Endometrium (tissue), 2 donors: ENCODE measurements at regions not wholly inside any gene's neighbourhood (a gene's known extent, or its start where the extent isn't known, plus 50 kb on each side); places are given as distances from the start of the nearest gene placed in this dataset.
"Not testable (repeated sequence)": the region's sequence is repeated elsewhere in the genome, so short reads cannot be mapped to it uniquely, and the experiment has no call there.

ENCODE experiments used
- FAIRE-seq: peaks from 2 replicates; lab custom pipeline; 2012; peaks lifted over from hg19 to GRCh38; lab: Jason Lieb, UNC
- donor health status: control.
- donor health status: control.

GRCh38 chr10:123270221-123270620, 116.0 kb downstream of the BUB3 start:
- FAIRE-seq = no peak

GRCh38 chr10:123270806-123271205, 116.6 kb downstream of the BUB3 start:
- no peak for FAIRE-seq

GRCh38 chr10:123272171-123272570, 118.0 kb downstream of the BUB3 start:
- no peak for FAIRE-seq

- no peak for FAIRE-seq
Measured at GRCh38 chr10:123274306-123275135, 120.3 kb downstream of the BUB3 start.

- no peak for FAIRE-seq
Measured at GRCh38 chr10:123275136-123275564, 120.9 kb downstream of the BUB3 start.

- FAIRE-seq = no peak
Measured at GRCh38 chr10:123278445-123278844, 124.2 kb downstream of the BUB3 start.

GRCh38 chr10:123283371-123283770, 129.2 kb downstream of the BUB3 start:
- not testable (repeated sequence) for FAIRE-seq

- FAIRE-seq = no peak
Measured at GRCh38 chr10:123284022-123284421, 129.8 kb downstream of the BUB3 start.

- no peak for FAIRE-seq
Measured at GRCh38 chr10:123287594-123288247, 133.5 kb downstream of the BUB3 start.

GRCh38 chr10:123289432-123289831, 135.2 kb downstream of the BUB3 start:
- no peak for FAIRE-seq

GRCh38 chr10:123294109-123294508, 139.9 kb downstream of the BUB3 start:
- FAIRE-seq = no peak

- no peak for FAIRE-seq
Measured at GRCh38 chr10:123294886-123295285, 140.7 kb downstream of the BUB3 start.

GRCh38 chr10:123295644-123296043, 141.4 kb downstream of the BUB3 start:
- no peak for FAIRE-seq

GRCh38 chr10:123297175-123297574, 143.0 kb downstream of the BUB3 start:
- no peak for FAIRE-seq

- no peak for FAIRE-seq
Measured at GRCh38 chr10:123298583-123298982, 144.4 kb downstream of the BUB3 start.

GRCh38 chr10:123299598-123299997, 145.4 kb downstream of the BUB3 start:
- no peak for FAIRE-seq

GRCh38 chr10:123301077-123301857, 147.1 kb downstream of the BUB3 start:
- no peak for FAIRE-seq

GRCh38 chr10:123303581-123304337, 149.6 kb downstream of the BUB3 start:
- FAIRE-seq = no peak

- no peak for FAIRE-seq
Measured at GRCh38 chr10:123305671-123306070, 151.5 kb downstream of the BUB3 start.

GRCh38 chr10:123306290-123306689, 152.1 kb downstream of the BUB3 start:
- no peak for FAIRE-seq

- no peak for FAIRE-seq
Measured at GRCh38 chr10:123309731-123310130, 155.5 kb downstream of the BUB3 start.

GRCh38 chr10:123316776-123317175, 162.6 kb downstream of the BUB3 start:
- no peak for FAIRE-seq
